Ishikawa (cell line): ENCODE measurements at regions not wholly inside any gene's neighbourhood (a gene's known extent, or its start where the extent isn't known, plus 50 kb on each side); places are given as distances from the start of the nearest gene placed in this dataset.

Source experiments
- MAX ChIP-seq: IDR thresholded peaks from 2 replicates; pipeline ENCODE4 v1.6.1; 2012
- RAD21 ChIP-seq: IDR thresholded peaks from 2 replicates; pipeline ENCODE4 v1.6.1; 2012; ENCODE audit warnings: low read depth
- TF ChIP-seq, protein P1 (sequence below): IDR thresholded peaks from 2 replicates; pipeline ENCODE4 v1.6.1; 2012; ENCODE audit warnings: low read depth, mild to moderate bottlenecking

GRCh38 chr18:61681065-61681464 is 211.7 kb downstream of the RNF152 start:
- TF ChIP-seq RAD21 (no peak), MAX (no peak)
- TF ChIP-seq, protein P1, sequence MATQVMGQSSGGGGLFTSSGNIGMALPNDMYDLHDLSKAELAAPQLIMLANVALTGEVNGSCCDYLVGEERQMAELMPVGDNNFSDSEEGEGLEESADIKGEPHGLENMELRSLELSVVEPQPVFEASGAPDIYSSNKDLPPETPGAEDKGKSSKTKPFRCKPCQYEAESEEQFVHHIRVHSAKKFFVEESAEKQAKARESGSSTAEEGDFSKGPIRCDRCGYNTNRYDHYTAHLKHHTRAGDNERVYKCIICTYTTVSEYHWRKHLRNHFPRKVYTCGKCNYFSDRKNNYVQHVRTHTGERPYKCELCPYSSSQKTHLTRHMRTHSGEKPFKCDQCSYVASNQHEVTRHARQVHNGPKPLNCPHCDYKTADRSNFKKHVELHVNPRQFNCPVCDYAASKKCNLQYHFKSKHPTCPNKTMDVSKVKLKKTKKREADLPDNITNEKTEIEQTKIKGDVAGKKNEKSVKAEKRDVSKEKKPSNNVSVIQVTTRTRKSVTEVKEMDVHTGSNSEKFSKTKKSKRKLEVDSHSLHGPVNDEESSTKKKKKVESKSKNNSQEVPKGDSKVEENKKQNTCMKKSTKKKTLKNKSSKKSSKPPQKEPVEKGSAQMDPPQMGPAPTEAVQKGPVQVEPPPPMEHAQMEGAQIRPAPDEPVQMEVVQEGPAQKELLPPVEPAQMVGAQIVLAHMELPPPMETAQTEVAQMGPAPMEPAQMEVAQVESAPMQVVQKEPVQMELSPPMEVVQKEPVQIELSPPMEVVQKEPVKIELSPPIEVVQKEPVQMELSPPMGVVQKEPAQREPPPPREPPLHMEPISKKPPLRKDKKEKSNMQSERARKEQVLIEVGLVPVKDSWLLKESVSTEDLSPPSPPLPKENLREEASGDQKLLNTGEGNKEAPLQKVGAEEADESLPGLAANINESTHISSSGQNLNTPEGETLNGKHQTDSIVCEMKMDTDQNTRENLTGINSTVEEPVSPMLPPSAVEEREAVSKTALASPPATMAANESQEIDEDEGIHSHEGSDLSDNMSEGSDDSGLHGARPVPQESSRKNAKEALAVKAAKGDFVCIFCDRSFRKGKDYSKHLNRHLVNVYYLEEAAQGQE = no peak
